ENCODE measurements at regions not wholly inside any gene's neighbourhood (a gene's known extent, or its start where the extent isn't known, plus 50 kb on each side); places are given as distances from the start of the nearest gene placed in this dataset.

- in situ Hi-C loops (cut with HindIII; ENCODE audit: low pct_unique_long_range_greater_than_20kb, low sequenced_read_pairs), result no loop called here
- no peak for TF ChIP-seq JUND (IDR thresholded peaks at IDR 0.05; ENCODE audit: low read depth)
- DNase-seq (ENCODE audit: low read depth in 1 of 2, low spot score in 1 of 2), result no peak
Observed at GRCh38 chr6:140976806-140977205, 1155.9 kb upstream of the GJE1 start.

DNA sequence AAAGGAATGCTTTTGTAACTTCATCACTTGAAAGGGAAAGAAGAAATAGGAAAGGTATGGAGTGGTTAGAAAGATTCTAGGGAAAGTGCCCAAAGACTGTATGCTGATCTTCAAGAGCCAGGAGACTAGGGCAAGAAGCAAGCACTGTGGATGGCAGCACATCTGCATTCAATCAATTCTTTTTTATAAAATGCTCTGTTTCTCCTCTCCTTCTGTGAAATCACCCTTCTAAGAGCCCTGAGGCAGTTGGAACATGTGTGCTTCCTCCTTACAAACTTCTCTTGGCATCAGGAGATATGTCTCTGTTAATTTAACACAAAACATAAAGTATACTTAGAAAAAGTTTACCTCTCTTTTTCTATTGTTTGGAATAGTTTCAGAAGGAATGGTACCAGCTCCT, 1162.2 kb upstream of the GJE1 start:
- no peak for DNase-seq (ENCODE audit: low read depth in 1 of 2, low spot score in 1 of 2)
- in situ Hi-C loops (cut with HindIII; ENCODE audit: low pct_unique_long_range_greater_than_20kb, low sequenced_read_pairs), result no loop called here
- TF ChIP-seq JUND (IDR thresholded peaks at IDR 0.05; ENCODE audit: low read depth), result no peak

GRCh38 chr6:140968062-140968461, 1164.7 kb upstream of the GJE1 start:
- in situ Hi-C loops (cut with HindIII; ENCODE audit: low pct_unique_long_range_greater_than_20kb, low sequenced_read_pairs), result no loop called here
- no peak for TF ChIP-seq JUND (IDR thresholded peaks at IDR 0.05; ENCODE audit: low read depth)

GRCh38 chr6:140966676-140967075, 1166.0 kb upstream of the GJE1 start:
- DNase-seq (ENCODE audit: low read depth in 1 of 2, low spot score in 1 of 2), result no peak
- in situ Hi-C loops (cut with HindIII; ENCODE audit: low pct_unique_long_range_greater_than_20kb, low sequenced_read_pairs), result no loop called here
- TF ChIP-seq JUND (IDR thresholded peaks at IDR 0.05; ENCODE audit: low read depth), result no peak

More at GRCh38 chr6:140968062-140968461, 1164.7 kb upstream of the GJE1 start:
- no peak for DNase-seq (ENCODE audit: low read depth in 1 of 2, low spot score in 1 of 2)

GRCh38 chr6:140960566-140960965, 1172.2 kb upstream of the GJE1 start:
- DNase-seq (ENCODE audit: low read depth in 1 of 2, low spot score in 1 of 2), result no peak
- in situ Hi-C loops (cut with HindIII; ENCODE audit: low pct_unique_long_range_greater_than_20kb, low sequenced_read_pairs), result no loop called here
- no peak for TF ChIP-seq JUND (IDR thresholded peaks at IDR 0.05; ENCODE audit: low read depth)

- no peak for DNase-seq (ENCODE audit: low read depth in 1 of 2, low spot score in 1 of 2)
- no peak for TF ChIP-seq JUND (IDR thresholded peaks at IDR 0.05; ENCODE audit: low read depth)
- in situ Hi-C loops (cut with HindIII; ENCODE audit: low pct_unique_long_range_greater_than_20kb, low sequenced_read_pairs), result no loop called here
Observed at GRCh38 chr6:140957386-140957785, 1175.3 kb upstream of the GJE1 start.

DNA sequence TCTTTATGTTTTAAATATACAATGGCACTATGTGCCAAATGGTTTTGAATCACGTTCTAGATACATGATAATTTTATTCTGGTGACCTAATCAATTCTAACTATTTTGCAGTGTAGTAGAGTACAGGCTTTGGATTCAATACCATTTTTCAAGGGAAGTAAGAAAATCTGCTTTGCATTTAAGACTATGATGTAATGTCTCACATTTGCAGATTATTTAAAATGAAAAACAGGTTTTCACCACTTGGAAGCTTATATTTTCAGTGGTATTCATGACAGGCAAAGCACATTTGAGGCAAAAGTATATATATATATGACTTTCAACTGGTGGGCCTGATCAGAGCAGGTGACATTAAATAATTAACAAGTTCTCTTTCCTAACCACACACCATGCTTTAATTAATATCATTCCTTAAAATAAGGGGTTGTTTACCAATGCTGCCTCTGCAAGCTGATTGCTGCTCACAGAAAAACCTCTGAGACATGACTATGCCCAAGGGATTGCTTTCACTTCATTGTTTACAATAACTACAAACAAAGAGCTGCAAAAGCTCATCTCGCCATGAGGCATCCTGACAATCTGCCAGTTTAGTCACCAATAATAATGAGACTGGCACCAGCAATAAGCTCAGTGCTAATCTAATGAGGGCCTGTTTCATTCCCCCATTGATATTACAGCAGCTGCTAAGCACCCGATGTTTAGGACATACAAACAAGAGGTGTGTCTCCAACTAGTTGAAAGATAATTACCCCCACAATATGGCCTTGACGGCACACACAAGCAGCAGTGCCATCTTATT, 1176.0 kb upstream of the GJE1 start:
- no peak for DNase-seq (ENCODE audit: low read depth in 1 of 2, low spot score in 1 of 2)
- in situ Hi-C loops (cut with HindIII; ENCODE audit: low pct_unique_long_range_greater_than_20kb, low sequenced_read_pairs), result no loop called here
- no peak for TF ChIP-seq JUND (IDR thresholded peaks at IDR 0.05; ENCODE audit: low read depth)

- TF ChIP-seq JUND (IDR thresholded peaks at IDR 0.05; ENCODE audit: low read depth), result no peak
- no peak for DNase-seq (ENCODE audit: low read depth in 1 of 2, low spot score in 1 of 2)
- in situ Hi-C loops (cut with HindIII; ENCODE audit: low pct_unique_long_range_greater_than_20kb, low sequenced_read_pairs), result no loop called here
Observed at GRCh38 chr6:140940251-140940925, 1192.3 kb upstream of the GJE1 start.

- in situ Hi-C loops (cut with HindIII; ENCODE audit: low pct_unique_long_range_greater_than_20kb, low sequenced_read_pairs), result no loop called here
- no peak for DNase-seq (ENCODE audit: low read depth in 1 of 2, low spot score in 1 of 2)
- no peak for TF ChIP-seq JUND (IDR thresholded peaks at IDR 0.05; ENCODE audit: low read depth)
Observed at GRCh38 chr6:140932909-140933308, 1199.8 kb upstream of the GJE1 start.

DNA sequence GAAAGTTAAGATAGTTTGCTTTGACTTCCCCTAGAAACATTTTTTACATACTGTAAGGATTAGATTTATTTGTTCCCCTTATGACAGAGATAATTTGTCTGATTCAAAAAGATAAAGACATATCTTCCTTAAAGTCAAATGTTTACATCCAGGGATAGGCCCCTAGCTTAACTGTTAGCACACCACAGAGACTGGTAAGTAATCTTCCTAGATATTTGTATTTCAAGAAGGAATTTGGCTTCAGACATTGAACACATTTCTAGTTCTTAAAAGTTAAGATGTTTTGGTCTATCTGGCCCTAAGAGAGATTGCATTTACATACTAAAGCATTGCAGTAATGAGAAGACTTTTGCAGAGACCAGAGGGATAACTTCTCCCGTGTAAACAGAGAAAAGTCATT, 1201.1 kb upstream of the GJE1 start:
- TF ChIP-seq JUND (IDR thresholded peaks at IDR 0.05; ENCODE audit: low read depth), result no peak
- DNase-seq (ENCODE audit: low read depth in 1 of 2, low spot score in 1 of 2), result no peak
- in situ Hi-C loops (cut with HindIII; ENCODE audit: low pct_unique_long_range_greater_than_20kb, low sequenced_read_pairs), result no loop called here

GRCh38 chr6:140929121-140929520, 1203.6 kb upstream of the GJE1 start:
- in situ Hi-C loops (cut with HindIII; ENCODE audit: low pct_unique_long_range_greater_than_20kb, low sequenced_read_pairs), result no loop called here
- no peak for TF ChIP-seq JUND (IDR thresholded peaks at IDR 0.05; ENCODE audit: low read depth)
- no peak for DNase-seq (ENCODE audit: low read depth in 1 of 2, low spot score in 1 of 2)

GRCh38 chr6:140923048-140923447, 1209.7 kb upstream of the GJE1 start:
- TF ChIP-seq JUND (IDR thresholded peaks at IDR 0.05; ENCODE audit: low read depth), result no peak
- no peak for DNase-seq (ENCODE audit: low read depth in 1 of 2, low spot score in 1 of 2)
- in situ Hi-C loops (cut with HindIII; ENCODE audit: low pct_unique_long_range_greater_than_20kb, low sequenced_read_pairs), result no loop called here

All from T47D (cell line).